ENCODE measurements at regions not wholly inside any gene's neighbourhood (a gene's known extent, or its start where the extent isn't known, plus 50 kb on each side); places are given as distances from the start of the nearest gene placed in this dataset.

- no peak for TF ChIP-seq CHD7 (IDR thresholded peaks at IDR 0.05; ENCODE audit: insufficient replicate concordance, low read length)
Observed at GRCh38 chr12:110971936-110972335, 51.6 kb upstream of the MYL2 start (continued).
